Choroid plexus epithelial cell (primary cell): ENCODE measurements at regions not wholly inside any gene's neighbourhood (a gene's known extent, or its start where the extent isn't known, plus 50 kb on each side); places are given as distances from the start of the nearest gene placed in this dataset.

Experiments
- DNase-seq: peaks from one replicate; pipeline ENCODE4 v3.0.0-alpha.2; 2010; ENCODE audit warnings: low read depth
- H3K4me3 ChIP-seq: 2 replicates; pipeline ENCODE4 v1.5.1; 2011; ENCODE audit warnings: low read depth, mild to moderate bottlenecking, control low read depth, low read length, moderate library complexity
- TF ChIP-seq, protein P1 (sequence below): conservative IDR thresholded peaks from 2 replicates; pipeline ENCODE4 v1.5.1; 2011; ENCODE audit warnings: low read depth, mild to moderate bottlenecking, control low read depth, inconsistent platforms, low read length, moderate library complexity

DNA sequence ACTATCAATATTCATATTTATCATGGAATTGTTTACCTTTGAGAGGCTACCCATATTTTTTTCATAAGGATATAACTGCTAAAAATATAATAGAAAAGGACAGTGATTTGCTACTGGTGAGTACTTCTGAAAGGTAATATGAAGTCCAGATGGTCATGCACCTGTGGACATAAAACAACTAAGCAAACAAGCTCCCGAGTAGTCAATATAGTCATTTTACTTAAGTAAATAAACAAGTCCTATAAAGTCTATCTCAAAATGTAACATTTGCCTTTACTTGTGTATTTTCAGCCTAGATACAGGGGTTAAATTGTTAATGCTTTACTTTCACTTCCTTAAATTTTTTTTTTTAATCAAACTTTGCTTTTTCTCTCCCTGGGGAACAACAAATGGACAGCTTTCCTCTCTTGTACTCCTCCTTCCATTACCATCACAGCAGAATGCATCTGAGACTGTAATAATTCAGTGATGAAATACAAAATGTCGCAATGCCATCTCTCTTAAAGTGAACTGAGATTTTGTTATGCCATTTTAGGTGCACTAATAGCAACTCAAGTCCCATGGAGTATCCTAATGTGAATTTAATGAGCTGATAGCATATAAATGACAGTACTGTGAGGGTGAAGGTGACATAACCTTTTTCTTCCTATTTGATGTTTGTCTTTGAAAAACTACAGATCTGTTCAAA lies 1325.4 kb upstream of the ZEB2 start:
- DNase-seq, result peak; percentile 63
- H3K4me3 ChIP-seq, result no peak overlapping the region
- TF ChIP-seq, protein P1, sequence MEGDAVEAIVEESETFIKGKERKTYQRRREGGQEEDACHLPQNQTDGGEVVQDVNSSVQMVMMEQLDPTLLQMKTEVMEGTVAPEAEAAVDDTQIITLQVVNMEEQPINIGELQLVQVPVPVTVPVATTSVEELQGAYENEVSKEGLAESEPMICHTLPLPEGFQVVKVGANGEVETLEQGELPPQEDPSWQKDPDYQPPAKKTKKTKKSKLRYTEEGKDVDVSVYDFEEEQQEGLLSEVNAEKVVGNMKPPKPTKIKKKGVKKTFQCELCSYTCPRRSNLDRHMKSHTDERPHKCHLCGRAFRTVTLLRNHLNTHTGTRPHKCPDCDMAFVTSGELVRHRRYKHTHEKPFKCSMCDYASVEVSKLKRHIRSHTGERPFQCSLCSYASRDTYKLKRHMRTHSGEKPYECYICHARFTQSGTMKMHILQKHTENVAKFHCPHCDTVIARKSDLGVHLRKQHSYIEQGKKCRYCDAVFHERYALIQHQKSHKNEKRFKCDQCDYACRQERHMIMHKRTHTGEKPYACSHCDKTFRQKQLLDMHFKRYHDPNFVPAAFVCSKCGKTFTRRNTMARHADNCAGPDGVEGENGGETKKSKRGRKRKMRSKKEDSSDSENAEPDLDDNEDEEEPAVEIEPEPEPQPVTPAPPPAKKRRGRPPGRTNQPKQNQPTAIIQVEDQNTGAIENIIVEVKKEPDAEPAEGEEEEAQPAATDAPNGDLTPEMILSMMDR, result no peak

DNA sequence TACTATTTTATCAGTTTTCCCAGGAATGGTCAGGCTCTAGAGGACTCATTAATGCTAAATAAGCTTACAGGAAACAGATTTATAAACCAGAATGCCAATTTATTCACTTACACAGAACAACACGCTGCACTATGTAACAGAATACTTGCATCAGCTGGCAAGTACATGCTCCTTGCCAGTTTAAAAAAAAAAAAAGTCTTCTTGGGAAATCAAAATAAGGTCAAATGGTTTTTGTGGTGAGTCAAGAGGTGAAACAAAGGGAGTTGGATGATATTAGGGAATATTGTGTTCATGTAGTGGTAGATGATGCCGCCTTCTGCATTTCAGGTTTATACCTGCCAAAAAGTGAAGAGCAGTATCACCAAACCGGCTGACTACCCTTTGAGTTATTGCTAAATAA lies 1322.1 kb upstream of the ZEB2 start:
- DNase-seq, result no peak

DNA sequence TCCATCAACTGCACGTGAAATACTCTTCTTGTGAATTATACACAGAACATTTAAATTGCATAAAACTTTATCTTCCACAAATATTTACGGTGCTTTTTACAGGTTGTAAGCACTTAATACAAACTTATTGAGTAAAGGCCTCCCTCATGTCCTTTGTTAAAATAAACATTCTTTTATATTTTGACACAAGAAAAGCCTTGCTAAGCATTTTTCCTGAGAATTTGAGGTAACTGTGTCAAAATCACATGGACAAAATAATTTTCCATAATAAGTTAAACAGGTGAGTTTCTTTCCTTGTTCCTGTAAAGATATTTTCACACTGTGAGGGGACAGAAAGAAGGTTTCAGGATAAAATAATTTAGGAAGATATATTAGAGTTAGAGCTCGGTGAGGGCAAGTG lies 1317.1 kb upstream of the ZEB2 start:
- H3K4me3 ChIP-seq, result no peak overlapping the region
- no peak for DNase-seq
- TF ChIP-seq, protein P1, result no peak

More for the DNA sequence above, 1322.1 kb upstream of the ZEB2 start:
- TF ChIP-seq, protein P1, result no peak
- H3K4me3 ChIP-seq, result no peak overlapping the region

DNA sequence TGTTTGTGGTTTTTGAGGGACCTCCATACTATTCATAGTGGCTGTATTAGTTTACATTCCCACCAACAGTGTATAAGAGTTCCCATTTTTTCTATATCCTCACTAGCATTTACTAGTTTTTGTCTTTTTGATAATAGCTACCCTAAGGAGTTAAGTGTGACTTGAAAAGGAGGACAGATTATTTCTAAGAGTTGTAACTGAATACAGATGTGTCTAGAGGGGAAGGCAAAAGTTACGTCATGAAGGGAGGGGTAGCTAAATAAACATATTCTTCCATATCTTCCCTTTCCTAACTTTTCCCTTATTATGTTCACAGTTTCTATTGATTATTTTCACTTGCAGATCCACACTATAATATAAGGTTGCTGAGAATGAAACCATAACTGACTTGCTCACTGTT lies 1315.7 kb upstream of the ZEB2 start:
- TF ChIP-seq, protein P1, result no peak
- no peak for DNase-seq
- H3K4me3 ChIP-seq, result no peak overlapping the region

DNA sequence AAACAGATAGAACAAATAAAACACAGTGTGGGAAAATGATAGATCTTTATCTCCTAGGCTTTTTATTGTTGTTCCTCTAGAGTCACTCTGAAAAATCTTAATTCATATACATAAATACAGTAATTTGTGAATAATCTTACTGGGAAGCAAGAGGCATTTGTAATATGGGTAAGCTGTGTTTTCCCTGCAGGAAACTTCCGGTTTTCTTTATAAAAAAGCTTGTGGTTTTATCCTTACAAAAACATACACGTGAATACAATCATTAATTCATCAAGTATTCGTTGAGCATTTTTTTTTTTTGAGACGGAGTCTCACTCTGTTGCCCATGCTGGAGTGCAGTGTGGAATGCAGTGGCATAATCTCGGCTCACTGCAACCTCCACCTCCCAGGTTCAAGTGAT lies 1312.8 kb upstream of the ZEB2 start:
- H3K4me3 ChIP-seq, result no peak overlapping the region
- TF ChIP-seq, protein P1, result no peak
- DNase-seq, result no peak

DNA sequence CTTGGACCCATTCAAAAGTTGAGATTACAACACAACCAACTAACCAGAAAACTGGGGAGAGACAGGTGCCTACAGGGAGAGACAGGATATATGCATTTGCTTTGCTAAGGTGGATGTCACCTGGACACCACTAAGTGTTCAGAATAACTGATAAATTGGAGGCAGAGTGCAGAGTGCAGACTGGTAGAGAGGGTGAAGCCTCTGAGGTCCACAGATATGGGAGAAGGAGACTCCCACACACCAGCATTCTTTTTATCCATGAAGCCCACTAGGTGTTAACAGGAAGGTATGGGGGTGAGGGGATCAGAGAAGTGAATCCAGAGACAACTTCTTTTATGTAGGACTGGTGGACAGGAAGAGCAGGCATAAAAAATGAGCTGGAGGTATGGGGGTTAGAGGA lies 1310.0 kb upstream of the ZEB2 start:
- DNase-seq, result no peak
- TF ChIP-seq, protein P1, result no peak
- H3K4me3 ChIP-seq, result no peak overlapping the region

DNA sequence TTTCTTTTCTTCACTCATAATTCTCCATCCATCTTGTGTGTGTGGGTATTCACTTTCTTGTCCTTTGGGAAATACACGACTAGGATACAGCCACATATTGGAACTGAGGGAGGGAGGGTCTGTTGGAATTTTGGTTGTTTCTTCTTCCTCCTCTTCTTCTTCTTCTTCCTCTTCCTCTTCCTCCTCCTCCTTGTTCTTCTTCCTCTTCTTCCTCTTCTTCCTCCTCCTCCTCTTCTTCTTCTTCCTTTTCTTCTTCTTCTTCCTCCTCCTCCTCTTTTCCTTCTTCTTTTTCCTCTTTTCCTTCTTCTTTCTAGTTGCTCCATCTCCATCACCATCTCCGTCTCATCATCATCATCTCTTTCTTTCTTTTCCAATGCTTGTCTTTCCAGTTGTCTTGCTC lies 1307.3 kb upstream of the ZEB2 start:
- no peak overlapping the region for H3K4me3 ChIP-seq
- DNase-seq, result no peak
- TF ChIP-seq, protein P1, result no peak
